ENCODE measurements at regions not wholly inside any gene's neighbourhood (a gene's known extent, or its start where the extent isn't known, plus 50 kb on each side); places are given as distances from the start of the nearest gene placed in this dataset.
A peak's percentile ranks its signal among the peaks of the same experiment; 100 is the strongest.
"Not testable (repeated sequence)": the region's sequence is repeated elsewhere in the genome, so short reads cannot be mapped to it uniquely, and the experiment has no call there.

GRCh38 chr3:153247331-153248330 is 85.6 kb downstream of the RAP2B start:
- H3K36me3 Mint-ChIP-seq: peaks cover 0 to 2% (median 0%) of the 10 kb centered on the region in 3 donors
- POLR2A ChIA-PET: interaction anchor here (0.9 to 1.3 kb wide), 3 partner anchors 11 to 37 kb away, joined by 3 to 4 read pairs (median 3); no protein-coding TSS in a partner anchor
- H3K4me3 Mint-ChIP-seq: no peak overlapping the region
- peaks cover 0 to 1% (median 0%) of the 10 kb centered on the region in 9 donors for H3K9me3 Mint-ChIP-seq
- no peak for ATAC-seq
- H3K27ac Mint-ChIP-seq: peak overlapping the region in 8 of 10 donors; percentile 17 to 88 (median 62)
- no peak for DNase-seq
- peaks cover 16 to 62% (median 42%) of the 10 kb centered on the region in 4 donors for H3K4me1 Mint-ChIP-seq
- H3K27me3 Mint-ChIP-seq: no peaks in the 10 kb centered on the region

DNA sequence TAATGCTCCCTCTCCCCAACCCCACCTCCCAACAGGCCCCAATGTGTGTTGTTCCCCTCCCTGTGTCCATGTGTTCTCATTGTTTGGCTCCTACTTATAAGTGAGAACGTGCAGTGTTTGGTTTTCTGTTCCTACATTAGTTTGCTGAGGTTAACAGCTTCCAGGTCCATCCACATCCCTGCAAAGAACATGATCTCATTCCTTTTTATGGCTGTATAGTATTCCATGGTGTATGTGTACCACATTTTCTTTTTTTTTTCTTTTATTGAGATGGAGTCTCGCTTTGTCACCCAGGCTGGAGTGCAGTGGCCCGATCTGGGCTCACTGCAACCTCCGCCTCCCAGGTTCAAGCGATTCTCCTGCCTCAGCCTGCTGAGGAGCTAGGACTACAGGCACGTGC is 86.8 kb downstream of the RAP2B start:
- ATAC-seq, H3K27me3 Mint-ChIP-seq, H3K36me3 Mint-ChIP-seq, H3K9me3 Mint-ChIP-seq, DNase-seq: not testable (repeated sequence)
- POLR2A ChIA-PET: interaction anchor here (0.9 to 1.3 kb wide), 2 partner anchors 9 to 27 kb away, joined by 3 read pairs; no protein-coding TSS in a partner anchor
- H3K27ac Mint-ChIP-seq: peak overlapping the region in 9 of 10 donors; percentile 3 to 90 (median 75)
- peaks cover 18 to 56% (median 41%) of the 10 kb centered on the region in 4 donors for H3K4me1 Mint-ChIP-seq
- H3K4me3 Mint-ChIP-seq: peak overlapping the region in 2 of 10 donors; percentile 14 to 26

GRCh38 chr3:153249906-153250305 is 87.9 kb downstream of the RAP2B start:
- ATAC-seq: no peak
- no peak for DNase-seq
- H3K4me3 Mint-ChIP-seq: no peak overlapping the region
- H3K4me1 Mint-ChIP-seq: peaks cover 18 to 51% (median 41%) of the 10 kb centered on the region in 4 donors
- no peaks in the 10 kb centered on the region for H3K9me3 Mint-ChIP-seq
- H3K27ac Mint-ChIP-seq: peak overlapping the region in 4 of 10 donors; percentile 6 to 78 (median 48)
- H3K36me3 Mint-ChIP-seq: no peaks in the 10 kb centered on the region
- H3K27me3 Mint-ChIP-seq: no peaks in the 10 kb centered on the region
- POLR2A ChIA-PET: interaction anchor here (0.5 kb wide), 1 partner anchor 29 kb away, joined by 3 read pairs; no protein-coding TSS in a partner anchor

DNA sequence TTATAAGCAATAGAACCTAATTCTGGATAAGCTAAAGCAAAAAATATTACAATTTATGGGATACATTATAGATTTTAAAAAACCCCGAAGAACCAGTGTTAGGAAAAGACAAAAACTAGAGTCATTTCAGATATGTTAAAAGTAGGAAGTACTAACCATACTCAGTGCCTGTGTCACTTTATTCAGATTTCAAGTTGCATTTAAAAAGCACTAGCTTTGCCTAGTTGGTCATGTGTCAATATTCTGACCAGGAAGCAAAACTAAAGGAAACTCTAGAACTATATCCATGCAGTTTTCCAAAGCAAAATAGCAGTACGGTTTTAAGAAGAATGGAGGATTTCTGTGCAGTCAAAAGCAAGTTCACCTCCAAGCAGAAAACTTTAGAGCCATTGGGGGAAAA is 88.4 kb downstream of the RAP2B start:
- no peaks in the 10 kb centered on the region for H3K36me3 Mint-ChIP-seq
- H3K4me3 Mint-ChIP-seq: no peak overlapping the region
- H3K27me3 Mint-ChIP-seq: no peaks in the 10 kb centered on the region
- POLR2A ChIA-PET: interaction anchor here (0.5 kb wide), 1 partner anchor 30 kb away, joined by 3 read pairs; no protein-coding TSS in a partner anchor
- DNase-seq (no peak), ATAC-seq (no peak)
- H3K9me3 Mint-ChIP-seq: no peaks in the 10 kb centered on the region
- H3K4me1 Mint-ChIP-seq: peaks cover 18 to 47% (median 40%) of the 10 kb centered on the region in 4 donors
- H3K27ac Mint-ChIP-seq: peak overlapping the region in 4 of 10 donors; percentile 6 to 78 (median 45)

DNA sequence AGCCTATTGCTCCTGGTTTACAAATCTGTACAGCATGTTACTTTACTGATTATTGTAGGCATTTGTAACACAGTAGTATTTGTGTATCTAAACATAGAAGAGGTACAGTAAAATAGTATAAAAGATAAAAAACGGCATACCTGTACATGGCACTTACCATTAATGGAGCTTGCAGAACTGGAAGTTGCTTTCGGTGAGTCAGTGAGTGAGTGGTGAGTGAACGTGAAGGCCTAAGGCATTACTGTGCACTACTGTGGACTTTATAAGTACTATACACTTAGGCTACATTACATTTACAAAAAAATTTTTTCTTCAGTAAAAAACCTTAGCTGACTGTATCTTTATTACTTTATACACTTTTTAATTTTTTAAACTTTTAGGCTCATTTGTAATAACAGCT is 90.9 kb downstream of the RAP2B start:
- POLR2A ChIA-PET: interaction anchor here (1.8 kb wide), 1 partner anchor 31 kb away, joined by 5 read pairs; no protein-coding TSS in a partner anchor
- no peaks in the 10 kb centered on the region for H3K27me3 Mint-ChIP-seq
- no peaks in the 10 kb centered on the region for H3K9me3 Mint-ChIP-seq
- peak overlapping the region in 1 of 10 donors; percentile 8 for H3K27ac Mint-ChIP-seq
- no peaks in the 10 kb centered on the region for H3K36me3 Mint-ChIP-seq
- H3K4me3 Mint-ChIP-seq: no peak overlapping the region
- DNase-seq (no peak), ATAC-seq (no peak)
- peaks cover 14 to 54% (median 35%) of the 10 kb centered on the region in 4 donors for H3K4me1 Mint-ChIP-seq

DNA sequence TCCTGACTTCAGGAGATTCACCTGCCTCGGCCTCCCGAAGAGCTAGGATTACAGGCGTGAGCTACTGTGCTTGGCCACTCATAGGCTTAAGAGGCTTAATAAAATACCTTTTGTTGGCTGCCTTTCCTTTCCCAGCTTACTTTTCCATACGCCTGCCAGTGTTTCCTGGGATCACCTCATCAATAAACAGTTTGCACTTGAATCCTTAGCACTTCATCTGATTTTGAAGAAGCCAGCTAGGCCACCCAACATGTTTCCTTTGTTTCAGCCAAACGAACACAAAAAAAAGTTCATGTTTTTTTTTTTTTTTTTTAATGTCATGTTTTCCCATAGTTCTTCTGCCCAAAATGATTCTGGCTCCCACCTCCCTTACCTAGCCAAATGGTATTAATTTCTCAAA is 92.3 kb downstream of the RAP2B start:
- no peaks in the 10 kb centered on the region for H3K27me3 Mint-ChIP-seq
- H3K4me1 Mint-ChIP-seq: peaks cover 12 to 51% (median 29%) of the 10 kb centered on the region in 4 donors
- H3K4me3 Mint-ChIP-seq: no peak overlapping the region
- POLR2A ChIA-PET: interaction anchor here (0.8 to 1.8 kb wide), 2 partner anchors 32 to 91 kb away, joined by 5 read pairs; no protein-coding TSS in a partner anchor
- ATAC-seq: no peak
- DNase-seq: no peak
- no peaks in the 10 kb centered on the region for H3K9me3 Mint-ChIP-seq
- H3K36me3 Mint-ChIP-seq: no peaks in the 10 kb centered on the region
- no peak overlapping the region for H3K27ac Mint-ChIP-seq

DNA sequence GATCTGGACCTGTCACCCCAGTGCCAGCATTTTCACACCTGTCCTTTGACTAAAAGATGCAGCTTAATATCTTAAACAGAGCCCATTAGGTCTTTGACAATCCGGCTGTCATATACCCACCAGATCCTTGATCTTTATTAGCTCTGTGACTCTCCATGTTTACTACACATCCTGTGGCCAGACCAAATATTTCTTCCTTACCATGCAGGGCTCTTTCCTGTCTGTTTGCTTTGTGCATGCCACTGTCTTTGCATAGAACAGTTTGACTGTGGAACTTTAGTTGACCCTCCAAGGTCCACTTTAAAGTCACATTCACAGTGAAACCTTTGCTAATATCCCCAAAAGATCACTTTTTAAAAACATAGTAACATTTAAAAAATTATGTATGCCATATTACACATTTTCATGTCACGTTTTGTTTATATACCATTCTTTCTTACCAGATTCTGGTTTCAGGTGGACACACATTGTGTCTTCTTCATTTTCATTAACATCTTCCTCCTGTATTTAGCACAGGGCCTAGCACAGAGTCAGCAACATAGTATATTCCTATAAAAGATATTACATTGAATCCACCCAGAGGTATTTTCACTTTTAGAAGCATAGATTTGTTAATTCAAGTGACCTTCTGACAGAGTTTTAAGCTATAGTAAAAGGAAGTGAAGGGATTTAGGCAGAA is 95.8 kb downstream of the RAP2B start:
- Mint-ChIP-seq H3K27ac (peak overlapping the region in 4 of 10 donors; percentile 0 to 22 (median 12)), H3K4me1 (peaks cover 6 to 31% (median 22%) of the 10 kb centered on the region in 4 donors), H3K4me3 (no peak overlapping the region), H3K27me3 (no peaks in the 10 kb centered on the region), H3K36me3 (no peaks in the 10 kb centered on the region), H3K9me3 (no peaks in the 10 kb centered on the region)
- POLR2A ChIA-PET: interaction anchor here (0.7 kb wide), 1 partner anchor 9 kb away, joined by 3 read pairs; no protein-coding TSS in a partner anchor
- no peak for ATAC-seq
- DNase-seq: no peak

DNA sequence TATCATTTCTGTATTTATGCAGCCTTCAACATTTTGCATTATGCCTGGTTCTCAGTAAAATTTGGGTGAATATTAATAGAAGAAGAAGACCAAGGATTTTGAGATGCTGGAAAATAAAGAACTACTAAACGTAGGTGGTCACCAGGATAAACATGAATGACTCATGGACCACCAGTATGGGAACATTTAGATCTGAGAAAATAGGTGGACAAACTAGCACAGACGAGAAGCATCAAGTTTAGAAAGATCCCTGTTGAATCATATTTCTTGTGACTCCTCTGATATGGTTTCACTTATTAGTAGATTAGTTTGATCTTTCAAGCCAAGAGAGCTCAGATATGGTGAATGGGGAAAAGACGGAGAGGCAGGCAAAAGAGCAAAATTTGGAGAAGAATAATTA is 97.9 kb downstream of the RAP2B start:
- H3K27ac Mint-ChIP-seq: no peak overlapping the region
- peaks cover 7 to 37% (median 24%) of the 10 kb centered on the region in 4 donors for H3K4me1 Mint-ChIP-seq
- no peak for DNase-seq
- H3K27me3 Mint-ChIP-seq: no peaks in the 10 kb centered on the region
- peaks cover 0 to 5% (median 0%) of the 10 kb centered on the region in 3 donors for H3K36me3 Mint-ChIP-seq
- POLR2A ChIA-PET: no interaction called here
- H3K9me3 Mint-ChIP-seq: peaks cover 0 to 5% (median 0%) of the 10 kb centered on the region in 9 donors
- H3K4me3 Mint-ChIP-seq: peak overlapping the region in 1 of 10 donors; percentile 13
- no peak for ATAC-seq

DNA sequence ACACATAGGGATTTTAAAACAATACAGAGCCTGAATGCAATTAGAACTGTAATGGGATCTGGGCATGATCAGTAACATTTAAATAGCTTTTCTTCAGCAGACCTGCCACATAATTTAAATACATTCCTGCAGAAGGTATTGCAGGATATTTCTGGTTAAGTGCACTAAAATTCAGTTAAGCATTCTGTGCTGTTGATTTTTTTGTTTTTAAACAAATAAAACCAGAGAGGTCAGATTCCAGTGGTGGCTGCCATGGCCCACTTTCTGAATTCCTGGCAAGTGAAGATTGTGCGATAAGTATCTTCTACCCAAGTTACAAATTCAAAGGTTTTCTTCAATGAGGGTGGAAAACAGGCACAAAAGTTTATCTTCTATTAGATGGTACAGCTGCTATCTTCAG is 98.7 kb downstream of the RAP2B start:
- peaks cover 0 to 7% (median 0%) of the 10 kb centered on the region in 9 donors for H3K9me3 Mint-ChIP-seq
- no peak overlapping the region for H3K27ac Mint-ChIP-seq
- H3K27me3 Mint-ChIP-seq: no peaks in the 10 kb centered on the region
- POLR2A ChIA-PET: no interaction called here
- H3K4me1 Mint-ChIP-seq: peaks cover 7 to 37% (median 22%) of the 10 kb centered on the region in 4 donors
- peaks cover 0 to 5% (median 2%) of the 10 kb centered on the region in 3 donors for H3K36me3 Mint-ChIP-seq
- no peak for DNase-seq
- ATAC-seq: no peak
- H3K4me3 Mint-ChIP-seq: no peak overlapping the region

GRCh38 chr3:153266619-153267018 is 104.6 kb downstream of the RAP2B start:
- H3K36me3 Mint-ChIP-seq: peaks cover 0 to 8% (median 5%) of the 10 kb centered on the region in 3 donors
- peaks cover 0 to 7% (median 0%) of the 10 kb centered on the region in 9 donors for H3K9me3 Mint-ChIP-seq
- DNase-seq: no peak
- ATAC-seq: no peak
- H3K27me3 Mint-ChIP-seq: no peaks in the 10 kb centered on the region
- no peak overlapping the region for H3K27ac Mint-ChIP-seq
- no peak overlapping the region for H3K4me3 Mint-ChIP-seq
- H3K4me1 Mint-ChIP-seq: peaks cover 7 to 13% (median 10%) of the 10 kb centered on the region in 4 donors
- POLR2A ChIA-PET: no interaction called here

DNA sequence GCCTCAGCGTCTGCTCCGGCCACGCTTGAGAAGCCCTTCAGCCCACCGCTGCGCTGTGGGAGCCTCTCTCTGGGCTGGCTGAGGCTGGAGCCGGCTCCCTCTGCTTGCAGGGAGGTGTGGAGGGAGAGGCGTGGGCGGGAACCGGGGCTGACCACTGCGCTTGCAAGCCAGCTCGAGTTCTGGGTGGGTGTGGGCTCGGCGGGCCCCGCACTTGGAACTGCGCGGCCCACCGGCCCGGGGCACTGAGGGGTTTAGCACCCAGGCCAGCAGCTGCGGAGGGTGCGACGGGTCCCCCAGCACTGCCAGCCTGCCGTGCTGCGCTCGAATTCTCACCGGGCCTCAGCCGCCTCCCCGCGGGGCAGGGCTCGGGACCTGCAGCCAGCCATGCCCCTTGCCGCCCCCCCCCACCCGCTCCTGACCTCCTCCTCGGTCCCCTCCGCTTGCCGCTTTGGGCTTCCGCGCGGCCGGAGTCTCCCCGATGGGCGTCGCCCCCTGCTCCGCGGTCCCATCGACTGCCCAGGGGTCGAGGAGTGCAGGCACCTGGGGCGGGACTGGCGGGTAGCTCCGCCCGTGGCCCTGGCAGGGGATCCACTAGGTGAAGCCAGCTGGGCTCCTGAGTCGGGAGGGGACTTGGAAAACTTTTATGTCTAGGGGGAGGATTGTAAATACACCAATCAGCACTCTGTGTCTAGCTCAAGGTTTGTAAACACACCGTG is 106.7 kb downstream of the RAP2B start:
- H3K4me1 Mint-ChIP-seq: peaks cover 12 to 24% (median 22%) of the 10 kb centered on the region in 4 donors

DNA sequence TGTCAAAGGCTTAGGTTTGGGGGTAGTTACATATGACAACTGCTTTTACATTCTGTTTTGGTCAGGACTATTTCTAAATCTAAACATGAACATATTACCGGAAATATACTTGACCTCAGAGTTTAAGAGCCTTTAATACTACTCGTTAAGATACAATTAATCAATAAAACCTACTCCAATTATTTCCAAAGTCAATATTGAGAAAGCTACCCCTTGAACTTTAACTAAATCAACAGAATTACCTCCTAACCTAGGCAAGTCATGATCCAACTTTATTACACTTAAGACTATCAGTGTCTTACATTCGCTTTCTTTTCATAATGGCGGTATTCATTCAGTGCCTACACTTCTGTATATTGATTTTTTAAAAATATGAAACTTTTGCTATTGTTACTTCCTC is 107.7 kb downstream of the RAP2B start:
- POLR2A ChIA-PET: no interaction called here
- Mint-ChIP-seq H3K27me3 (no peaks in the 10 kb centered on the region), H3K36me3 (peaks cover 0 to 8% (median 0%) of the 10 kb centered on the region in 3 donors), H3K4me1 (peaks cover 10 to 24% (median 22%) of the 10 kb centered on the region in 4 donors), H3K9me3 (peaks cover 0 to 4% (median 0%) of the 10 kb centered on the region in 9 donors), H3K4me3 (no peak overlapping the region), H3K27ac (no peak overlapping the region)
- DNase-seq (no peak), ATAC-seq (no peak)

More for the DNA sequence above, 106.7 kb downstream of the RAP2B start:
- Mint-ChIP-seq H3K27ac (peak overlapping the region in 1 of 10 donors; percentile 21), H3K9me3 (peaks cover 0 to 7% (median 0%) of the 10 kb centered on the region in 9 donors), H3K36me3 (peaks cover 0 to 8% (median 5%) of the 10 kb centered on the region in 3 donors), H3K27me3 (no peaks in the 10 kb centered on the region), H3K4me3 (no peak overlapping the region)
- DNase-seq (no peak), ATAC-seq (no peak)
- POLR2A ChIA-PET: no interaction called here
